ENCODE measurements at regions not wholly inside any gene's neighbourhood (a gene's known extent, or its start where the extent isn't known, plus 50 kb on each side); places are given as distances from the start of the nearest gene placed in this dataset.

- no peak for FAIRE-seq
Observed at GRCh38 chr10:91048380-91048779, 127.5 kb upstream of the ANKRD1 start.

GRCh38 chr10:91049296-91049987 lies 128.6 kb upstream of the ANKRD1 start:
- Histone ChIP-seq H3K4me2 (ENCODE audit: control insufficient read depth, extremely low read depth, insufficient read depth, low read depth, low read length) (no peak overlapping the region), H3K27me3 (ENCODE audit: control insufficient read depth, extremely low read depth, insufficient read depth, low read length) (peaks cover 14% of the 10 kb centered on the region)
- TF ChIP-seq CTCF (optimal IDR thresholded peaks at IDR 0.05 in 1 of 3, IDR thresholded peaks at IDR 0.05 in 1 of 3, conservative IDR thresholded peaks at IDR 0.05 in 1 of 3; ENCODE audit: extremely low read depth in 1 of 3, insufficient read depth in 2 of 3, low read length in 3 of 3) (no peak), EZH2 (IDR thresholded peaks at IDR 0.05; ENCODE audit: low read length) (no peak)

More at GRCh38 chr10:91048380-91048779, 127.5 kb upstream of the ANKRD1 start:
- DNase-seq (ENCODE audit: low read depth, low spot score), result no peak
- Histone ChIP-seq H4K20me1 (ENCODE audit: control insufficient read depth, extremely low read depth, insufficient read depth, low read length) (no peaks in the 10 kb centered on the region), H3K9ac (ENCODE audit: control insufficient read depth, extremely low read depth, insufficient read depth, low read length) (no peak overlapping the region), H2AFZ (ENCODE audit: control insufficient read depth, low read length) (no peak overlapping the region), H3K9me3 (ENCODE audit: control insufficient read depth, low read depth, low read length) (no peaks in the 10 kb centered on the region), H3K27me3 (ENCODE audit: control insufficient read depth, extremely low read depth, insufficient read depth, low read length) (peaks cover 14% of the 10 kb centered on the region), H3K9me1 (ENCODE audit: control insufficient read depth, extremely low read depth, insufficient read depth, low read length) (no peaks in the 10 kb centered on the region), H3K4me2 (ENCODE audit: control insufficient read depth, extremely low read depth, insufficient read depth, low read depth, low read length) (no peak overlapping the region), H3K27ac (ENCODE audit: control insufficient read depth, insufficient read depth, low read length) (no peak overlapping the region), H3K36me3 (ENCODE audit: control insufficient read depth in 2 of 2, extremely low read depth in 1 of 2, insufficient read depth in 2 of 2, low read length in 2 of 2) (no peaks in the 10 kb centered on the region), H3K4me1 (ENCODE audit: control insufficient read depth, extremely low read depth, insufficient read depth, low read length) (no peaks in the 10 kb centered on the region), H3K79me2 (ENCODE audit: control insufficient read depth, insufficient read depth, low read length) (no peaks in the 10 kb centered on the region), H3K4me3 (ENCODE audit: control insufficient read depth in 2 of 3, extremely low read depth in 1 of 3, insufficient read depth in 2 of 3, low read depth in 1 of 3, low read length in 3 of 3) (no peak overlapping the region)
- no peak for TF ChIP-seq CTCF (optimal IDR thresholded peaks at IDR 0.05 in 1 of 3, IDR thresholded peaks at IDR 0.05 in 1 of 3, conservative IDR thresholded peaks at IDR 0.05 in 1 of 3; ENCODE audit: extremely low read depth in 1 of 3, insufficient read depth in 2 of 3, low read length in 3 of 3)
- no peak for TF ChIP-seq EZH2 (IDR thresholded peaks at IDR 0.05; ENCODE audit: low read length)
- dilution Hi-C loops (cut with MboI; ENCODE audit: extremely low pct_ligation_motif_present, low sequenced_read_pairs), result no loop called here

More at GRCh38 chr10:91049296-91049987, 128.6 kb upstream of the ANKRD1 start:
- H2AFZ ChIP-seq (ENCODE audit: control insufficient read depth, low read length), result no peak overlapping the region
- DNase-seq (ENCODE audit: low read depth, low spot score) (no peak), FAIRE-seq (no peak)
- H3K4me1 ChIP-seq (ENCODE audit: control insufficient read depth, extremely low read depth, insufficient read depth, low read length), result no peaks in the 10 kb centered on the region
- H3K9me3 ChIP-seq (ENCODE audit: control insufficient read depth, low read depth, low read length), result no peaks in the 10 kb centered on the region
- H3K9me1 ChIP-seq (ENCODE audit: control insufficient read depth, extremely low read depth, insufficient read depth, low read length), result no peaks in the 10 kb centered on the region
- H3K79me2 ChIP-seq (ENCODE audit: control insufficient read depth, insufficient read depth, low read length), result no peaks in the 10 kb centered on the region
- no peak overlapping the region for H3K9ac ChIP-seq (ENCODE audit: control insufficient read depth, extremely low read depth, insufficient read depth, low read length)
- H4K20me1 ChIP-seq (ENCODE audit: control insufficient read depth, extremely low read depth, insufficient read depth, low read length), result no peaks in the 10 kb centered on the region
- dilution Hi-C loops (cut with MboI; ENCODE audit: extremely low pct_ligation_motif_present, low sequenced_read_pairs), result no loop called here
- H3K27ac ChIP-seq (ENCODE audit: control insufficient read depth, insufficient read depth, low read length), result no peak overlapping the region
- H3K4me3 ChIP-seq (ENCODE audit: control insufficient read depth in 2 of 3, extremely low read depth in 1 of 3, insufficient read depth in 2 of 3, low read depth in 1 of 3, low read length in 3 of 3), result no peak overlapping the region
- no peaks in the 10 kb centered on the region for H3K36me3 ChIP-seq (ENCODE audit: control insufficient read depth in 2 of 2, extremely low read depth in 1 of 2, insufficient read depth in 2 of 2, low read length in 2 of 2)

All from keratinocyte (primary cell).